ENCODE measurements at regions not wholly inside any gene's neighbourhood (a gene's known extent, or its start where the extent isn't known, plus 50 kb on each side); places are given as distances from the start of the nearest gene placed in this dataset.

GRCh38 chr20:24729896-24730605 lies 219.0 kb upstream of the CST7 start:
- H3K4me2 ChIP-seq: no peak overlapping the region
- no peaks in the 10 kb centered on the region for H3F3A ChIP-seq (ENCODE audit: insufficient read depth, low read depth)
- no peak for DNase-seq
- no peak overlapping the region for H2AFZ ChIP-seq
- no peaks in the 10 kb centered on the region for H3K4me1 ChIP-seq (replicated peaks; ENCODE audit: insufficient read depth)
- H3K27me3 ChIP-seq (ENCODE audit: insufficient read depth, low read depth): no peaks in the 10 kb centered on the region
- no peak overlapping the region for H3K27ac ChIP-seq
- no peaks in the 10 kb centered on the region for H3K36me3 ChIP-seq (ENCODE audit: low read depth)
- no peaks in the 10 kb centered on the region for H4K20me1 ChIP-seq (ENCODE audit: insufficient read depth)
- ChIA-PET POLR2A (ENCODE audit: unreplicated experiment) (no interaction called here), CTCF (no interaction called here)
- intact Hi-C loops (cut with micrococcal nuclease; ENCODE audit: unreplicated experiment): no loop called here
- no peaks in the 10 kb centered on the region for H3K79me2 ChIP-seq (ENCODE audit: low read depth)
- no peak overlapping the region for H3K4me3 ChIP-seq
- H3K9me3 ChIP-seq (ENCODE audit: insufficient read depth, low read depth): no peaks in the 10 kb centered on the region
- TF ChIP-seq EZH2 (IDR thresholded peaks at IDR 0.05; ENCODE audit: low read depth) (no peak), CTCF (conservative IDR thresholded peaks at IDR 0.05) (no peak)
- H3K9me2 ChIP-seq (ENCODE audit: insufficient read depth): no peaks in the 10 kb centered on the region
- no TSS peak for BruUV-seq (replicated peaks)

- H3K36me3 ChIP-seq (ENCODE audit: low read depth): no peaks in the 10 kb centered on the region
- intact Hi-C loops (cut with micrococcal nuclease; ENCODE audit: unreplicated experiment): no loop called here
- POLR2A ChIA-PET (ENCODE audit: unreplicated experiment): no interaction called here
- no peaks in the 10 kb centered on the region for H3F3A ChIP-seq (ENCODE audit: insufficient read depth, low read depth)
- DNase-seq: no peak
- no peak overlapping the region for H2AFZ ChIP-seq
- no peak for TF ChIP-seq CTCF (conservative IDR thresholded peaks at IDR 0.05)
- TF ChIP-seq EZH2 (IDR thresholded peaks at IDR 0.05; ENCODE audit: low read depth): no peak
- no peak overlapping the region for H3K27ac ChIP-seq
- no peaks in the 10 kb centered on the region for H3K9me3 ChIP-seq (ENCODE audit: insufficient read depth, low read depth)
- H4K20me1 ChIP-seq (ENCODE audit: insufficient read depth): no peaks in the 10 kb centered on the region
- H3K79me2 ChIP-seq (ENCODE audit: low read depth): no peaks in the 10 kb centered on the region
- CTCF ChIA-PET: no interaction called here
- no peak overlapping the region for H3K4me2 ChIP-seq
- H3K4me1 ChIP-seq (replicated peaks; ENCODE audit: insufficient read depth): no peaks in the 10 kb centered on the region
- H3K27me3 ChIP-seq (ENCODE audit: insufficient read depth, low read depth): no peaks in the 10 kb centered on the region
- no TSS peak for BruUV-seq (replicated peaks)
- H3K9me2 ChIP-seq (ENCODE audit: insufficient read depth): no peaks in the 10 kb centered on the region
- no peak overlapping the region for H3K4me3 ChIP-seq
Observed at GRCh38 chr20:24730750-24731149, 218.3 kb upstream of the CST7 start.

GRCh38 chr20:24731312-24731711 lies 217.8 kb upstream of the CST7 start:
- BruUV-seq (replicated peaks): no TSS peak
- Histone ChIP-seq H3K4me3 (no peak overlapping the region), H3K4me2 (no peak overlapping the region), H2AFZ (no peak overlapping the region), H3K9me3 (ENCODE audit: insufficient read depth, low read depth) (no peaks in the 10 kb centered on the region), H3K27me3 (ENCODE audit: insufficient read depth, low read depth) (no peaks in the 10 kb centered on the region), H3K4me1 (replicated peaks; ENCODE audit: insufficient read depth) (no peaks in the 10 kb centered on the region), H3K27ac (no peak overlapping the region), H3K36me3 (ENCODE audit: low read depth) (no peaks in the 10 kb centered on the region), H3F3A (ENCODE audit: insufficient read depth, low read depth) (no peaks in the 10 kb centered on the region), H3K9me2 (ENCODE audit: insufficient read depth) (no peaks in the 10 kb centered on the region), H3K79me2 (ENCODE audit: low read depth) (no peaks in the 10 kb centered on the region), H4K20me1 (ENCODE audit: insufficient read depth) (no peaks in the 10 kb centered on the region)
- TF ChIP-seq CTCF (conservative IDR thresholded peaks at IDR 0.05) (no peak), EZH2 (IDR thresholded peaks at IDR 0.05; ENCODE audit: low read depth) (no peak)
- ChIA-PET CTCF (no interaction called here), POLR2A (ENCODE audit: unreplicated experiment) (no interaction called here)
- intact Hi-C loops (cut with micrococcal nuclease; ENCODE audit: unreplicated experiment): no loop called here
- DNase-seq: no peak

All from PC-9 (cell line).